ENCODE measurements at regions not wholly inside any gene's neighbourhood (a gene's known extent, or its start where the extent isn't known, plus 50 kb on each side); places are given as distances from the start of the nearest gene placed in this dataset.

- no peak overlapping the region for H2BK20ac ChIP-seq (ENCODE audit: low read depth, low read length)
- no peak overlapping the region for H4K5ac ChIP-seq (ENCODE audit: low read depth, low read length)
- in situ Hi-C loops (cut with MboI; ENCODE audit: low sequenced_read_pairs), result no loop called here
- H3K4me1 ChIP-seq (ENCODE audit: control insufficient read depth, insufficient read depth, low read length), result no peaks in the 10 kb centered on the region; the same call in 1 of the 2 replicates
- BruUV-seq (replicated peaks), result no TSS peak
- intact Hi-C loops (cut with micrococcal nuclease), result no loop called here
- H3K27me3 ChIP-seq (ENCODE audit: control insufficient read depth, insufficient read depth, low read length), result no peaks in the 10 kb centered on the region; the same call in 1 of the 2 replicates
- WGBS, 2 experiments (ENCODE audit: extremely low coverage in 2 of 2, insufficient read length in 1 of 2), result 70% methylated on average over 2 of the region's 8 CpGs; no CpG with 5 or more reads in 1 of the 2 experiments
- H2BK5ac ChIP-seq (ENCODE audit: low read depth, low read length, poor library complexity, severe bottlenecking), result no peak overlapping the region
- H3K9me1 ChIP-seq (ENCODE audit: insufficient read depth, low read length), result no peaks in the 10 kb centered on the region
- DNase-seq (no peak), ATAC-seq (ENCODE audit: low read depth) (no peak)
- H4K20me1 ChIP-seq (ENCODE audit: insufficient read depth, low read length), result no peaks in the 10 kb centered on the region
- H3K18ac ChIP-seq (ENCODE audit: low read depth, low read length), result no peak overlapping the region
- no peak overlapping the region for H2BK15ac ChIP-seq (ENCODE audit: low read depth, low read length)
- no peak overlapping the region for H3K4me2 ChIP-seq (ENCODE audit: low read depth, low read length)
- H3K27ac ChIP-seq (ENCODE audit: insufficient read depth, low read length), result no peak overlapping the region
- no peak overlapping the region for H3K56ac ChIP-seq (ENCODE audit: extremely low read depth, insufficient read depth, low read length)
- no peaks in the 10 kb centered on the region for H3K36me3 ChIP-seq (ENCODE audit: control insufficient read depth, insufficient read depth, low read length)
- no peak overlapping the region for H2AK9ac ChIP-seq (replicated peaks; ENCODE audit: low read depth, low read length, poor library complexity)
- POLR2A ChIA-PET (ENCODE audit: unreplicated experiment), result no interaction called here
- TF ChIP-seq RAD21 (IDR thresholded peaks at IDR 0.05; ENCODE audit: low read length), result no peak
- no peak for TF ChIP-seq CTCF (conservative IDR thresholded peaks at IDR 0.05; ENCODE audit: low read depth, low read length)
- no peak for TF ChIP-seq MXI1 (IDR thresholded peaks at IDR 0.05; ENCODE audit: borderline replicate concordance, low read depth, low read length)
- no peak for TF ChIP-seq ELK1 (IDR thresholded peaks at IDR 0.05; ENCODE audit: borderline replicate concordance, low read depth, low read length)
- TF ChIP-seq MAZ (IDR thresholded peaks at IDR 0.05; ENCODE audit: borderline replicate concordance, low read depth, low read length), result no peak
- TF ChIP-seq MAFK (IDR thresholded peaks at IDR 0.05; ENCODE audit: low read depth, low read length), result no peak
- no peak for TF ChIP-seq RCOR1 (IDR thresholded peaks at IDR 0.05; ENCODE audit: insufficient replicate concordance, low read length)
- TF ChIP-seq CHD1 (IDR thresholded peaks at IDR 0.05; ENCODE audit: low read depth, low read length), result no peak
- no peak for TF ChIP-seq CEBPB (IDR thresholded peaks at IDR 0.05; ENCODE audit: low read depth, low read length)
- no peak for TF ChIP-seq USF2 (IDR thresholded peaks at IDR 0.05; ENCODE audit: low read depth, low read length)
- no peak for TF ChIP-seq RFX5 (IDR thresholded peaks at IDR 0.05; ENCODE audit: low read depth, low read length)
- no peak for TF ChIP-seq POLR2A (IDR thresholded peaks at IDR 0.05; ENCODE audit: low read depth, low read length)
- TF ChIP-seq BHLHE40 (IDR thresholded peaks at IDR 0.05; ENCODE audit: low read depth, low read length), result no peak
- no peak for TF ChIP-seq SMC3 (IDR thresholded peaks at IDR 0.05; ENCODE audit: low read depth, low read length)
- TF ChIP-seq FOS (IDR thresholded peaks at IDR 0.05; ENCODE audit: low read depth, low read length), result no peak
- no peak for TF ChIP-seq NFE2L2 (IDR thresholded peaks at IDR 0.05; ENCODE audit: low read depth, low read length)
- CTCF ChIA-PET, result no interaction called here
- no peaks in the 10 kb centered on the region for H3K79me1 ChIP-seq (ENCODE audit: low read depth in 1 of 2, low read length in 2 of 2)
- no peak overlapping the region for H2AK5ac ChIP-seq (ENCODE audit: low read depth, low read length)
- H3K23ac ChIP-seq (ENCODE audit: low read depth, low read length), result no peak overlapping the region
- no peak overlapping the region for H3K9ac ChIP-seq (ENCODE audit: low read depth, low read length)
- H2BK120ac ChIP-seq (ENCODE audit: low read depth, low read length), result no peak overlapping the region
- no peak overlapping the region for H4K91ac ChIP-seq (ENCODE audit: insufficient read depth, low read depth, low read length)
- dilution Hi-C loops (cut with HindIII; ENCODE audit: low sequenced_read_pairs, unreplicated experiment), result no loop called here
- H3K4ac ChIP-seq (ENCODE audit: low read depth, low read length), result no peak overlapping the region
- no peaks in the 10 kb centered on the region for H3K9me3 ChIP-seq (ENCODE audit: control insufficient read depth, insufficient read depth, low read length)
- H3K4me3 ChIP-seq (ENCODE audit: insufficient read depth, low read depth, low read length), result no peak overlapping the region
- no peak overlapping the region for H4K8ac ChIP-seq (ENCODE audit: low read depth in 2 of 2, low read length in 2 of 2)
- H2AFZ ChIP-seq (replicated peaks; ENCODE audit: low read length, poor library complexity), result no peak overlapping the region
- no peak overlapping the region for H3K14ac ChIP-seq (replicated peaks; ENCODE audit: low read depth, low read length)
Observed at GRCh38 chrX:74180716-74181115, 123.3 kb upstream of the ZCCHC13 start.

Data from IMR-90 (cell line).